OCI-LY7 (cell line): ENCODE measurements at regions not wholly inside any gene's neighbourhood (a gene's known extent, or its start where the extent isn't known, plus 50 kb on each side); places are given as distances from the start of the nearest gene placed in this dataset.

ENCODE experiments used
- BruUV-seq: library from RNA; stranded (reverse); fragments of 400-500 nt; replicated peaks from 2 replicates; lab custom pipeline; 2021; lab: Mats Ljungman, UMichigan
- CTCF ChIA-PET: fragments of 300-600 bp; sonication (Branson Sonifier 250); formaldehyde crosslinking; loops from one replicate; lab custom pipeline; 2022; ENCODE audit warnings: antibody characterized with exemption; ENCODE audit not compliant: unreplicated experiment; lab: Charles Lee
- POLR2A ChIA-PET: fragments of 300-600 bp; sonication (Branson Sonifier 250); formaldehyde crosslinking; loops from one replicate; lab custom pipeline; 2022; ENCODE audit warnings: antibody characterized with exemption; lab: Charles Lee
- DNase-seq: peaks from one replicate; pipeline ENCODE4 v3.0.0-alpha.2; 2015; ENCODE audit warnings: low spot score
- H2AFZ ChIP-seq: fragments of 200-600 bp; sonication (generic), shearing (Covaris generic); 2 replicates; pipeline ENCODE4 v1.6.1; 2014; ENCODE audit warnings: mild to moderate bottlenecking, antibody characterized with exemption, low read length, moderate library complexity
- H3K27ac ChIP-seq: fragments of 200-600 bp; sonication (generic); 2 replicates; pipeline ENCODE4 v1.5.1; 2014; ENCODE audit warnings: mixed run types, low read depth, mild to moderate bottlenecking, moderate library complexity, low read length, inconsistent platforms; ENCODE audit not compliant: poor library complexity, severe bottlenecking
- H3K36me3 ChIP-seq: fragments of 200-600 bp; sonication (generic); 2 replicates; pipeline ENCODE4 v1.6.1; 2014; ENCODE audit warnings: mild to moderate bottlenecking, antibody characterized with exemption, low read length, moderate library complexity, mixed read lengths; ENCODE audit not compliant: insufficient read depth
- H3K4me1 ChIP-seq: fragments of 200-600 bp; sonication (generic); 2 replicates; pipeline ENCODE4 v1.5.1; 2014; ENCODE audit warnings: mild to moderate bottlenecking, low read length; ENCODE audit not compliant: insufficient read depth, poor library complexity, severe bottlenecking
- H3K4me2 ChIP-seq: fragments of 200-600 bp; sonication (generic); 2 replicates; pipeline ENCODE4 v1.6.1; 2014; ENCODE audit warnings: mild to moderate bottlenecking, low read length
- H3K4me3 ChIP-seq: fragments of 200-600 bp; sonication (generic); 2 replicates; pipeline ENCODE4 v1.5.1; 2014; ENCODE audit warnings: mild to moderate bottlenecking, low read depth, low read length; ENCODE audit not compliant: poor library complexity, severe bottlenecking
- H3K79me2 ChIP-seq: fragments of 200-600 bp; sonication (generic); 2 replicates; pipeline ENCODE4 v1.6.1; 2016; ENCODE audit warnings: low read depth, mild to moderate bottlenecking, low read length, moderate library complexity, mixed read lengths; ENCODE audit not compliant: insufficient read depth
- H3K9me2 ChIP-seq: fragments of 200-600 bp; sonication (generic); 2 replicates; pipeline ENCODE4 v1.6.1; 2016; ENCODE audit warnings: mild to moderate bottlenecking, low read length, mixed read lengths; ENCODE audit not compliant: insufficient read depth
- H3K9me3 ChIP-seq: fragments of 200-600 bp; sonication (generic); 2 replicates; pipeline ENCODE4 v1.6.1; 2014; ENCODE audit warnings: mild to moderate bottlenecking, mixed run types, low read length, mixed read lengths
- H4K20me1 ChIP-seq: fragments of 200-600 bp; sonication (generic); 2 replicates; pipeline ENCODE4 v1.6.1; 2014; ENCODE audit warnings: mild to moderate bottlenecking, antibody characterized with exemption, low read length, moderate library complexity, mixed read lengths; ENCODE audit not compliant: insufficient read depth
- EZH2phosphoT487 ChIP-seq: fragments of 200-600 bp; sonication (generic); IDR thresholded peaks from 2 replicates; pipeline ENCODE4 v1.6.1; 2018; ENCODE audit warnings: low read depth, borderline replicate concordance, mild to moderate bottlenecking, mixed run types, antibody characterized with exemption, low read length, moderate library complexity, mixed read lengths
- intact Hi-C: fragments of 100-400 bp; cut with micrococcal nuclease; formaldehyde crosslinking; loops from one replicate; pipeline ENCODE4 v1.10.0; 2022; ENCODE audit not compliant: unreplicated experiment
- TF ChIP-seq, protein P1 (sequence below): fragments of 200-600 bp; sonication (generic); conservative IDR thresholded peaks from 2 replicates; pipeline ENCODE4 v1.5.1; 2014; ENCODE audit warnings: mild to moderate bottlenecking, antibody characterized with exemption, low read length, moderate library complexity, mixed read lengths

DNA sequence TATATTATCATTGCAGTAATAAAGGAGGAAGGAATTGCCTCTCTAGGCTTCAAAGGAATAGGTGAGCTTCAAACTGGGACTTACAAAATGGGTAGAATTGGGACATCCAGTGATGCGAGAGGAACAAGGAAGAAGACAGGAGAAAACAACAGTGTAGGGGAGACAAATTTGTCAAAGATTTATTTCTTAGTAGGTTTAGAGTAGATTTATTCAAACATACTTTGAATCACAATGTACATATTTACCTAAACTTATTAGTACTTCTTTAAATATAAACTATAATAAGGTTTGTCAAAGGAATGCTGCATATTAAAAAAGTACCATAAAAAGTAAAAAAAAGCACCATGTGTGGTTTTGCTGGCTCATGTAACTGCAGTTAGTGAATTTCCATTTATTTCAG, 161.4 kb upstream of the CDH2 start:
- no TSS peak for BruUV-seq
- no peak for DNase-seq
- Histone ChIP-seq H3K36me3 (no peaks in the 10 kb centered on the region), H3K79me2 (no peaks in the 10 kb centered on the region), H3K4me2 (no peak overlapping the region), H3K27ac (no peak overlapping the region), H3K4me3 (no peak overlapping the region), H3K4me1 (no peaks in the 10 kb centered on the region), H4K20me1 (no peaks in the 10 kb centered on the region), H3K9me3 (no peaks in the 10 kb centered on the region), H2AFZ (no peak overlapping the region), H3K9me2 (no peaks in the 10 kb centered on the region)
- intact Hi-C loops, result no loop called here
- CTCF ChIA-PET, result no interaction called here
- POLR2A ChIA-PET, result interaction anchor here (1.4 kb wide), 1 partner anchor 19 kb away, joined by 3 read pairs; no protein-coding TSS in a partner anchor
- TF ChIP-seq, protein P1, sequence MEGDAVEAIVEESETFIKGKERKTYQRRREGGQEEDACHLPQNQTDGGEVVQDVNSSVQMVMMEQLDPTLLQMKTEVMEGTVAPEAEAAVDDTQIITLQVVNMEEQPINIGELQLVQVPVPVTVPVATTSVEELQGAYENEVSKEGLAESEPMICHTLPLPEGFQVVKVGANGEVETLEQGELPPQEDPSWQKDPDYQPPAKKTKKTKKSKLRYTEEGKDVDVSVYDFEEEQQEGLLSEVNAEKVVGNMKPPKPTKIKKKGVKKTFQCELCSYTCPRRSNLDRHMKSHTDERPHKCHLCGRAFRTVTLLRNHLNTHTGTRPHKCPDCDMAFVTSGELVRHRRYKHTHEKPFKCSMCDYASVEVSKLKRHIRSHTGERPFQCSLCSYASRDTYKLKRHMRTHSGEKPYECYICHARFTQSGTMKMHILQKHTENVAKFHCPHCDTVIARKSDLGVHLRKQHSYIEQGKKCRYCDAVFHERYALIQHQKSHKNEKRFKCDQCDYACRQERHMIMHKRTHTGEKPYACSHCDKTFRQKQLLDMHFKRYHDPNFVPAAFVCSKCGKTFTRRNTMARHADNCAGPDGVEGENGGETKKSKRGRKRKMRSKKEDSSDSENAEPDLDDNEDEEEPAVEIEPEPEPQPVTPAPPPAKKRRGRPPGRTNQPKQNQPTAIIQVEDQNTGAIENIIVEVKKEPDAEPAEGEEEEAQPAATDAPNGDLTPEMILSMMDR, result no peak
- no peak for TF ChIP-seq EZH2phosphoT487

DNA sequence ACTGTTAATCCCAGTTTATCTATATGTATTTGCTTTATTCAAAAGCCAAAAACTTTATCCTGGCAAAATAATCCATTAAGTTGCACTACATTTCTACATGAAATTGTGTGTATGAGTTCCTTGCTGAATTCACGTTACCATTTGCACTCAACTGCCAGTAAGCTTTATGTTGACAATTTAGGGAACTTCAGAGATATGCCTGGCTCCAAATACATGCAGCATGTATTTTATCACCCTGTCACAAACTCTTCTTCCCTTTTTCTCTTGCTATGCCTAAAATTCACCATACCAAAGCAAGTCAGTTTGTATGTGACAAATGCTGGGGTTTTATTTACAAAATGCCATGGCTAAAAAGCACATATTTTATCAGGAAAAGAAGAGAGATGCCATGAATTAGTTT, 157.6 kb upstream of the CDH2 start:
- POLR2A ChIA-PET, result no interaction called here
- no peak overlapping the region for H3K4me2 ChIP-seq
- CTCF ChIA-PET, result no interaction called here
- no peaks in the 10 kb centered on the region for H3K4me1 ChIP-seq
- no peaks in the 10 kb centered on the region for H3K79me2 ChIP-seq
- BruUV-seq, result no TSS peak
- no peak overlapping the region for H3K4me3 ChIP-seq
- no peak for TF ChIP-seq EZH2phosphoT487
- TF ChIP-seq, protein P1, result no peak
- H4K20me1 ChIP-seq, result no peaks in the 10 kb centered on the region
- intact Hi-C loops, result no loop called here
- H3K36me3 ChIP-seq, result no peaks in the 10 kb centered on the region
- no peak for DNase-seq
- no peak overlapping the region for H3K27ac ChIP-seq
- no peak overlapping the region for H2AFZ ChIP-seq
- H3K9me3 ChIP-seq, result no peaks in the 10 kb centered on the region
- no peaks in the 10 kb centered on the region for H3K9me2 ChIP-seq

DNA sequence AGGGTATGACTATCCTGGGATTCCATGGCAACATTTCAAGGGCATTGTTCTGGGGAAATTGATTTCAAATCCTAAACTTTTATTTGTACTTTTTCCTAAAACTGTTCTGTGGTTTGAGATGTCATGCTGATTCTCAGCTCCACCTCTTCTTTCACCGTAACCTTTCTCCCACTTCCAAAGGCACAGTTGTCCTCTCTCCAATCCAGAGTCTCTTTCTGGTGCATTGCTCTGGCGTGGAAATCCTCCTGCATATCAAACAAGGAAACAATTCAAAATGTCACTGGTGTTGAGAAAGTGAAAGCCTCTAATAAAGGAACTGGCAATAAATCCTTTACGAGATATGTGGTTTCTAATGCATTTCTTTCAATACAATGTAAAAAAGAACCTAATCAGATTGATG, 155.1 kb upstream of the CDH2 start:
- Histone ChIP-seq H3K79me2 (no peaks in the 10 kb centered on the region), H3K9me2 (no peaks in the 10 kb centered on the region), H3K9me3 (no peaks in the 10 kb centered on the region), H2AFZ (no peak overlapping the region), H4K20me1 (no peaks in the 10 kb centered on the region), H3K4me2 (no peak overlapping the region), H3K4me3 (no peak overlapping the region), H3K4me1 (no peaks in the 10 kb centered on the region), H3K36me3 (no peaks in the 10 kb centered on the region), H3K27ac (no peak overlapping the region)
- TF ChIP-seq, protein P1, result no peak
- POLR2A ChIA-PET, result interaction anchor here (0.8 kb wide), 1 partner anchor 10 kb away, joined by 3 read pairs; no protein-coding TSS in a partner anchor
- BruUV-seq, result no TSS peak
- no peak for DNase-seq
- intact Hi-C loops, result no loop called here
- CTCF ChIA-PET, result no interaction called here
